DMS53 treated with DMSO at 0.1 percent for 48 hours (cell line): ENCODE measurements at regions not wholly inside any gene's neighbourhood (a gene's known extent, or its start where the extent isn't known, plus 50 kb on each side); places are given as distances from the start of the nearest gene placed in this dataset.
"Not testable (repeated sequence)": the region's sequence is repeated elsewhere in the genome, so short reads cannot be mapped to it uniquely, and the experiment has no call there.

Experiments
- DNase-seq: peaks from one replicate; lab custom pipeline; 2025; ENCODE audit not compliant: unreplicated experiment; lab: John Stamatoyannopoulos, UW

- DNase-seq: no peak
Observed at GRCh38 chr5:44565360-44565759, 176.1 kb upstream of the FGF10 start.

GRCh38 chr5:44546286-44546685 is 157.1 kb upstream of the FGF10 start:
- no peak for DNase-seq

DNA sequence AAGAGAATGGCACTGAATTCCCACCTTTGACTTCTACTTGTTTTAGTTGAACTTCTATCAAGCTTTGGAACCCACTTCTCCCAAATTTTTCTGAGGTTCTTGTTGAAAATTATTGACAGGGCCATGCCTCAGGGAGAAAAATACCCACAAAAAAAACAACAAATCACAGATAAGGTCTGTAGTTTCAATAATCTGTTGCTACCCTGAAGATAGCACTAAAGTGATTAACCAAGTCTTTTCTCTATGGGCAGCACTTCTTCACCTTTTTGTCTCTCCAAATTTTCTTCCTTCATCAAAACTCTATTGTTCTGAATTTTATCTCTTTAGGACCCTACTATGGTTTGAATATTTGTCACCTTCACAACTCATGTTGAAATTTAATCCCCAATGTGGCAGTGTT is 154.3 kb upstream of the FGF10 start:
- DNase-seq: no peak

DNA sequence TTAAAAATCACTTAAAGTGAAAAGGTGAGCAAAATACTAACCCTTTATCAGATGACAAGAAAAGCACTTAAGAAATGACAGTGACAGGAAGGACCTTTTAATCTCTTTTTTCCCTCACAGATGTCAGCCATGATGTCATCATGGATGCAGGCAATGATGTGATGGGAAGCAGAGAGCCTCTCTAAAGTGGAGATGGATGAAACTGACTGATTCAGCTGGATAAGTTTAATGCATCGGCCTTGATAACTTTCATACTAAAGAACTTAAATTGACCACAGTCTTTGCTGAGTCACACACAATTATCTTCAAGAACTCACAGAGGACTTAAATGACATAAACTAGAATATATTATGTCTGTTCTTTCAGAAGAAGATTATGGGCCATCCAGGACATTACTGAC is 153.2 kb upstream of the FGF10 start:
- no peak for DNase-seq

GRCh38 chr5:44539602-44539919 is 150.3 kb upstream of the FGF10 start:
- no peak for DNase-seq

- DNase-seq: no peak
Observed at GRCh38 chr5:44538797-44539601, 149.8 kb upstream of the FGF10 start.

DNA sequence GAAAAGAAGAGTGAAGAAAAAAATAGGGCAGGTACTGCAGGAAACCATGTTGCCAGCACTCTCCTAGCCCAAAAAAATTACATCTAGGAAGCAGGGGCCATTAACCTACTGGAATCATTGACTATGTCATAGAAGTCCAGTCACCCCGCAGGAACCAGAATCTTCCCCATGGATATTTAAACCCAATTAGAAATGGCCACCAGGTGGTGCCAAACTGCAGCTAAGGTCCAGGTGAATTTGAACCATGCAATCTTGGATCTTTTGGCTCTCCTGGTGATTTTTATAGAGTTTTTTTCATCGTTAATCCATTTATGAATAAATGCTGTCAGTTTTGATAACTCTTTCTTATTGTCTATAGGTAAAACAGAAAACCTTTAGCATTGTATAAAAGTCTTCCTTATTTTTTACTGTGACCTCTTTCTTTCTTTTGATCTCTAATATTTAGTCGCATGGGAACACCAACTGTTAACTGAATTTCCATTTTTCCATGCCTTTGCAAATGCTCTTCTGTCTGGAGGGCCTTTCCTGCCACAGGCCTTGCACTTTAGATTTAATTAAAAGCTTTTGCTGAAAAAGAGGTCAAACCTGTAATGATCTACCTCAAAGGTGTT is 147.5 kb upstream of the FGF10 start:
- peak; percentile 16 for DNase-seq

GRCh38 chr5:44535621-44536020 is 146.4 kb upstream of the FGF10 start:
- DNase-seq: no peak

DNA sequence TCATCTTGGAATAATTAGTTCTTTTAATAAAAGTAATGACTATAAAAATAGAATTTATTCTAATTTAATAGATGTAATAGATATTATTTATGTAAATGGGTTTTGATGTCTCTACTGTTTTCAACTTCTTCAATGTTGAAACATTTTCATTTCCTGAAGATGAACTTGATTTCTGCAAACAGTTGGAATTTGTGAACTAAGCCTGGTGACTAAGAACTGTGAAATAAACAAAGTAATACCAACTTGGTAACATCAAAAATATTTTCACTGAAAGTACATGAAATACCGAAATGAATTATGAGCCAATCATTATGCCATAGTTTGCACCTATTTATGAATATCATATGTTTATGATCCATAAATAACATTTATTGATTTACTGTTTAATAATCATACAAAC is 143.8 kb upstream of the FGF10 start:
- no peak for DNase-seq

DNA sequence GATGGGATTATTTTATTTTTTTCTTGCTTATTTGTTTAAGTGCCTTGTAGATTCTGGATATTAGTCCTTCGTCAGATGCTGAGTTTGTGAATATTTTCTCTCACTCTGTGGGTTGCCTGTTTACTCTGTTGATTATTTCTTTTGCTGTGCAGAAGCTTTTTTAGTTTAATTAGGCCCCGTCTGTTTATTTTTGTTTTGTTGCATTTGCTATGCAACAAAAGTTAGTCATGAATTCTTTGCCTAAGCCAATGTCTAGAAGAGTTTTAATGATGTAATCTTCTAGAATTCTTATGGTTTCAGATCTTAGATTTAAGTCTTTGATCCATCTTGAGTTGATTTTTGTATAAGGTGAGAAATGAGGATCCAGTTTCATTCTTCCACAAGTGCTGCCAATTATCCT is 142.5 kb upstream of the FGF10 start:
- not testable (repeated sequence) for DNase-seq

- DNase-seq: not testable (repeated sequence)
Observed at GRCh38 chr5:44530783-44531182, 141.6 kb upstream of the FGF10 start.

DNA sequence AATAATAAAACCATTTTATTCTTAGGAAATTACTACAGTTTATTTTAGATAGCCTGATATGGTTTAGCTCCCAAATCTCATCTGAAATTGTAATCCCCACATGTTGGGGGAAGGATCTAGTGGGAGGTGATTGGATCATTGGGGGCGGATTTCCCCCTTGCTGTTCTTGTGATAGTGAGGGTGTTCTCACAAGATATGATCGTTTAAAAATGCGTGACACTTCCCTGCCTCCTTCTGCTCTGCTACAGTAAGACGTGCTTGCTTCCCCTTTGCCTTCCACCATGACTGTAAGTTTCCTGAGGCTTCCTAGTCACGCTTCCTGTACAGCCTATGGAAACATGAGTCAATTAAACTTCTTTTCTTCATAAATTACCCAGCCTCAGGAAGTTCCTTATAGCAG is 122.4 kb upstream of the FGF10 start:
- DNase-seq: no peak

GRCh38 chr5:44506561-44506960 is 117.3 kb upstream of the FGF10 start:
- no peak for DNase-seq

GRCh38 chr5:44499381-44499780 is 110.2 kb upstream of the FGF10 start:
- no peak for DNase-seq

DNA sequence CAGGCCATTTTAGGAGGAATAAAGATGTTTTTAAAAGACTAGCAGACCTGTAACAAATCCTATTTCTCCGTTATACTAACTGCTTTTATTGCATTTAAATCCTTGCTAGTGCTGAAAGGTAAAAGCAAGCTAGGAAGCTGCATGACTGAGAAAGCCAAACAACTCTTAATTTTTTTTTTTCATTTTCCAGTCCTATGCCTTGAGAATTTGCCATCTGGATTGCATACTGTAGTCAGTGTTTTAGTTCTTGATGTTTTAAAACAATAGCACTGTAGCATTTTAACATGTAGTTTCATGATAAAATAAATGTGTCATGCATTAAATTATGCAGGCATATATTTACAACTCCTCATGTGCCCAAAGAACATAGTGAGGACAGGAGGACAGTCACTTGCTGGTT is 108.4 kb upstream of the FGF10 start:
- DNase-seq: no peak

- no peak for DNase-seq
Observed at GRCh38 chr5:44495280-44495679, 106.1 kb upstream of the FGF10 start.

DNA sequence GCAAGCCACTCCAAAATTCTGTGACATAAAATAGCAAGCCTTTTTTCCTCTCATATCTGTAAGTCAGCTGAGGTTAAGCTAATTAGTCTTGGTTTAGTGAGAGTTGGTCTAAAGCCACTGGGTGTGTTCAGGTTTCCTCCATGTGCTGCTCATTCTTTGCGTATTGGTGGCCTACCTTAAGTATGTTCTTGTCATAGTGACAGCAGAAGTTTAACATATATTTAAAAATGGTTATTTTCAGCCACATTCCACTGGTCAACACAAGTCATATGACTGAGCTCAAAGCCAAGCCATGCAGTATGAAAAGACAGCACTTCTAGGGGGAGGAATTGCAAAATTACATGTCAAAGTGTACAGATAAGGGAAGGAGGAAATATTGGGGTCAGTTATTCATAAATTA is 100.5 kb upstream of the FGF10 start:
- DNase-seq: no peak

DNA sequence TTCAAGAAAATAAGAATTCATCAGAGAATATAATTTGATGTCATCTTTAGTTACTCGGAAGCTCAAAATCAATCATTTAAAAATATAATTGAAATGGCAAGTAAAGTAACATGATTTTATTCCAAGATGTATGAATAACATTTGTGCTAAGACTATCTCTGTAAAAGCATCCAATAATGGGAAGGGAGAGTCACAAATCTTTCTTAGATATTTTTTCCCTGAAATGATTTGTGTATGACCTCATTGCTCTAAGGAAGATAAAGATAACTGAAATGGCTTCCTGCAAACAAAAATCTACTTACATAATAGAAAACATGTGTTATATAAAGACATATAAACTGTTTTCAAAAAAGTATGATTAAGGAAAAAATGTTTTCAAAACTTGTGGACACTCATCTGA is 97.4 kb upstream of the FGF10 start:
- no peak for DNase-seq

DNA sequence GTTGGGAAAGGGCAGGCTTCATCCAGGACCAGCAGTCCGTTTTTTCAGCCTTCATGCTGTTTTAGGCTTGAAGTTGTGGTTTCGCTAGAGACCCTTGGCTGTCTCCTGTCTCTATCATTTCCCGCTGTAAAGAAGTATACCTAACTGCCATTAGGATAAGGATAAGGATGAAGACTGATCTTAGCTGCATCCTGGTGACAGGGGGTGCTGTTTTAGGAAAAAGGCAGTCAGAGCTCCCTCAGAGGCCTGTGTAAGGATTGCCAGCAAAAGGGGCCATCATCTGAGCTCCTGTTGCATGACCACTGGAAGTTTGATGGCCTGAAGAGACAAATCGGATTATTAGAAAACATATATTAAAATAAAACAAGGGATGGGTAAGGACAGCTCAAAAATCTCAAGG is 64.8 kb upstream of the FGF10 start:
- DNase-seq: no peak

DNA sequence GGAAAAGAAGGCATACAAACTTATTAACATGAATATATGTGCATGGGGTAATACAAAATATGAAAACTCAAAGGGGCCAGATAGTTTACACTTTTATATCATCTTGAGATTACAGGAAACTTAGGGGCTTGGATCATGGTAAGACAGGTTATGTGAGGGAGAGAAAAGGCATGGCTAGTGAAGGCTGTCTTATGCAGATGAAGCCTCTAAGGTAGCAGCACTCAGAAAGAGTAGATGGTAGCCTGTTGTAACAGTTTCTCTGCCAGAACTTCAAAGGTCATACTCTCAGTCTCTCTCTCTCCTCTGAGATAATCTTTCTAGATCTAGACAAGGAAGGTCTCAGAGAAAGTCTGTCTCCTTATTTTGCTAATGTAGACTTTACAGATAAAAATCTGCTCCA is 57.2 kb upstream of the FGF10 start:
- no peak for DNase-seq

GRCh38 chr5:44443172-44443571 is 54.0 kb upstream of the FGF10 start:
- DNase-seq: no peak

DNA sequence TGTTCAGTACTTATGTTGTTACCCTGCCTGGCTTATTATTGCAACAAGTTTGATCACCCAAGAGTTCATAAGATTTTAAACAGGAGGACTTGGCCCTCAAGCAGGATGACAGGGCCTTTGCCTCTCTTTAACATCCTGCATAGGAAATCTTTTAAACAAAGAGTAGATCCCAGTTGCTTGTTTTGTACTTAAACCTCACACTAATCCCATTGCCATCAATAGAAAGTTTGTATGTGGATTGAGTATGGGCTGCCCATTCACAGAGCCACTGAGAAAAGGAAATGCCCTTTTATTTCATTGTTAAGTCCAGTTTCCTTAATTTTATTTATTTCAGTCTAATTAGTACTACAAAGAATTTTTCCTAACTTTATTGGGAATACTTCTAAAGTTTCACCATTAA is 52.2 kb upstream of the FGF10 start:
- no peak for DNase-seq

GRCh38 chr5:44440186-44440585 is 51.0 kb upstream of the FGF10 start:
- DNase-seq: no peak
